Gastroesophageal sphincter (tissue), 3 donors: ENCODE measurements at regions not wholly inside any gene's neighbourhood (a gene's known extent, or its start where the extent isn't known, plus 50 kb on each side); places are given as distances from the start of the nearest gene placed in this dataset.

ENCODE experiments used
- EP300 ChIP-seq: sonication (generic); formaldehyde crosslinking; IDR thresholded peaks from one replicate; pipeline ENCODE4 v1.6.1; 2017; ENCODE audit warnings: antibody characterized with exemption, mild to moderate bottlenecking
- POLR2A ChIP-seq, 2 donors: fragments of 450-650 bp; IDR thresholded peaks; one replicate each; pipeline ENCODE4 v1.6.1; 2017; ENCODE audit warnings: antibody characterized with exemption in 2 of 2, mild to moderate bottlenecking in 2 of 2, moderate library complexity in 1 of 2
- TF ChIP-seq, protein P1 (sequence below), 4 experiments: fragments of 200-600 bp in 2 of 4; fragments of 450-650 bp in 2 of 4; sonication (generic) in 1 of 4; IDR thresholded peaks; one replicate each; pipeline ENCODE4 v1.5.1; 2017 to 2019; ENCODE audit warnings: antibody characterized with exemption in 4 of 4, mild to moderate bottlenecking in 2 of 4, moderate library complexity in 2 of 4

DNA sequence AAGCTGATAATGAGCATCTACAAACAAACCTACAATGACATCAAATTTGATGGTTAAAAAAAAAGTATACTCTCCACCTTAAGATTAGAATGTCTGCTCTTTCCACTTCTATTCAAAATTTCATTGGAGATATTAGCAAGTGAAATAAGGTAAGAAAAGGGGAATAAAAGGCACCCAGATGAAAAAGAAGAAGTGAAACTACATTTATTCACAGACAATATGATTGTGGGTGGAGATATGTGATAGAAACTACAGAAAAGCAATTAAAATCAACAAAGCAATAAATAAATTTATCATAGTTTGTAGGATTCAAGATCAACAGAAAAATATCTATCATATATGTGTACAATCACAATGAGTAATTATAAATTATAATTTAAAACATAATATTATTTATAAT lies 395.1 kb upstream of the CCNH start:
- TF ChIP-seq, protein P1, sequence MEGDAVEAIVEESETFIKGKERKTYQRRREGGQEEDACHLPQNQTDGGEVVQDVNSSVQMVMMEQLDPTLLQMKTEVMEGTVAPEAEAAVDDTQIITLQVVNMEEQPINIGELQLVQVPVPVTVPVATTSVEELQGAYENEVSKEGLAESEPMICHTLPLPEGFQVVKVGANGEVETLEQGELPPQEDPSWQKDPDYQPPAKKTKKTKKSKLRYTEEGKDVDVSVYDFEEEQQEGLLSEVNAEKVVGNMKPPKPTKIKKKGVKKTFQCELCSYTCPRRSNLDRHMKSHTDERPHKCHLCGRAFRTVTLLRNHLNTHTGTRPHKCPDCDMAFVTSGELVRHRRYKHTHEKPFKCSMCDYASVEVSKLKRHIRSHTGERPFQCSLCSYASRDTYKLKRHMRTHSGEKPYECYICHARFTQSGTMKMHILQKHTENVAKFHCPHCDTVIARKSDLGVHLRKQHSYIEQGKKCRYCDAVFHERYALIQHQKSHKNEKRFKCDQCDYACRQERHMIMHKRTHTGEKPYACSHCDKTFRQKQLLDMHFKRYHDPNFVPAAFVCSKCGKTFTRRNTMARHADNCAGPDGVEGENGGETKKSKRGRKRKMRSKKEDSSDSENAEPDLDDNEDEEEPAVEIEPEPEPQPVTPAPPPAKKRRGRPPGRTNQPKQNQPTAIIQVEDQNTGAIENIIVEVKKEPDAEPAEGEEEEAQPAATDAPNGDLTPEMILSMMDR (IDR thresholded peaks at IDR 0.05), result no peak
- TF ChIP-seq POLR2A (IDR thresholded peaks at IDR 0.05) (no peak), EP300 (no peak)
